ENCODE measurements at regions not wholly inside any gene's neighbourhood (a gene's known extent, or its start where the extent isn't known, plus 50 kb on each side); places are given as distances from the start of the nearest gene placed in this dataset.

GRCh38 chr17:79232957-79233356 lies 158.3 kb downstream of the ENGASE start:
- Histone ChIP-seq H3K27ac (no peak overlapping the region), H3K9ac (no peak overlapping the region), H3K9me2 (ENCODE audit: insufficient read depth) (no peaks in the 10 kb centered on the region), H3K4me3 (no peak overlapping the region), H3K4me2 (ENCODE audit: unreplicated experiment) (no peak overlapping the region), H2AFZ (no peak overlapping the region), H3K4me1 (ENCODE audit: insufficient read depth) (no peaks in the 10 kb centered on the region), H3K36me3 (ENCODE audit: low read depth) (no peaks in the 10 kb centered on the region), H3K27me3 (replicated peaks; ENCODE audit: insufficient read depth) (peaks cover 1% of the 10 kb centered on the region), H3K9me3 (ENCODE audit: low read depth) (no peaks in the 10 kb centered on the region), H3K79me2 (ENCODE audit: insufficient read depth) (no peaks in the 10 kb centered on the region), H3F3A (ENCODE audit: insufficient read depth) (no peaks in the 10 kb centered on the region), H4K20me1 (ENCODE audit: insufficient read depth) (no peaks in the 10 kb centered on the region)
- no peak for DNase-seq
- TF ChIP-seq EZH2 (IDR thresholded peaks at IDR 0.05; ENCODE audit: insufficient read depth, poor library complexity, severe bottlenecking) (no peak), EZH2phosphoT487 (IDR thresholded peaks at IDR 0.05; ENCODE audit: insufficient read depth, low read depth) (no peak)
- 47 to 58% methylated on average over 5 of the region's 5 CpGs for WGBS, 2 experiments (ENCODE audit: low coverage in 1 of 2, low lambda C conversion rate in 2 of 2, missing lambda C conversion rate in 2 of 2)
- in situ Hi-C loops (cut with MboI), result no loop called here

- 36 to 41% methylated on average over 10 of the region's 10 CpGs for WGBS, 2 experiments (ENCODE audit: low coverage in 1 of 2, low lambda C conversion rate in 2 of 2, missing lambda C conversion rate in 2 of 2)
- Histone ChIP-seq H4K20me1 (ENCODE audit: insufficient read depth) (no peaks in the 10 kb centered on the region), H3K36me3 (ENCODE audit: low read depth) (no peaks in the 10 kb centered on the region), H3K4me2 (ENCODE audit: unreplicated experiment) (no peak overlapping the region), H2AFZ (no peak overlapping the region), H3K4me3 (no peak overlapping the region), H3K4me1 (ENCODE audit: insufficient read depth) (no peaks in the 10 kb centered on the region), H3K27ac (no peak overlapping the region), H3K9ac (no peak overlapping the region), H3K27me3 (replicated peaks; ENCODE audit: insufficient read depth) (no peaks in the 10 kb centered on the region; the same call in none of the 2 replicates), H3K9me2 (ENCODE audit: insufficient read depth) (no peaks in the 10 kb centered on the region), H3K79me2 (ENCODE audit: insufficient read depth) (no peaks in the 10 kb centered on the region), H3F3A (ENCODE audit: insufficient read depth) (no peaks in the 10 kb centered on the region), H3K9me3 (ENCODE audit: low read depth) (no peaks in the 10 kb centered on the region)
- TF ChIP-seq EZH2 (IDR thresholded peaks at IDR 0.05; ENCODE audit: insufficient read depth, poor library complexity, severe bottlenecking) (no peak), EZH2phosphoT487 (IDR thresholded peaks at IDR 0.05; ENCODE audit: insufficient read depth, low read depth) (no peak)
- in situ Hi-C loops (cut with MboI), result no loop called here
- DNase-seq, result peak; percentile 16
Observed at GRCh38 chr17:79231766-79232287, 157.2 kb downstream of the ENGASE start.

- 35 to 40% methylated on average over 7 of the region's 7 CpGs for WGBS, 2 experiments (ENCODE audit: low coverage in 1 of 2, low lambda C conversion rate in 2 of 2, missing lambda C conversion rate in 2 of 2)
- in situ Hi-C loops (cut with MboI), result no loop called here
- H3K9me3 ChIP-seq (ENCODE audit: low read depth), result no peaks in the 10 kb centered on the region
- no peaks in the 10 kb centered on the region for H3K4me1 ChIP-seq (ENCODE audit: insufficient read depth)
- no peak overlapping the region for H3K9ac ChIP-seq
- no peaks in the 10 kb centered on the region; the same call in 1 of the 2 replicates for H3K27me3 ChIP-seq (replicated peaks; ENCODE audit: insufficient read depth)
- H3K4me2 ChIP-seq (ENCODE audit: unreplicated experiment), result no peak overlapping the region
- TF ChIP-seq EZH2phosphoT487 (IDR thresholded peaks at IDR 0.05; ENCODE audit: insufficient read depth, low read depth) (no peak), EZH2 (IDR thresholded peaks at IDR 0.05; ENCODE audit: insufficient read depth, poor library complexity, severe bottlenecking) (no peak)
- H3K4me3 ChIP-seq, result no peak overlapping the region
- H3K79me2 ChIP-seq (ENCODE audit: insufficient read depth), result no peaks in the 10 kb centered on the region
- H3K9me2 ChIP-seq (ENCODE audit: insufficient read depth), result no peaks in the 10 kb centered on the region
- H3F3A ChIP-seq (ENCODE audit: insufficient read depth), result no peaks in the 10 kb centered on the region
- H4K20me1 ChIP-seq (ENCODE audit: insufficient read depth), result no peaks in the 10 kb centered on the region
- DNase-seq, result no peak
- no peaks in the 10 kb centered on the region for H3K36me3 ChIP-seq (ENCODE audit: low read depth)
- no peak overlapping the region for H3K27ac ChIP-seq
- H2AFZ ChIP-seq, result no peak overlapping the region
Observed at GRCh38 chr17:79230576-79230975, 156.0 kb downstream of the ENGASE start.

- no peaks in the 10 kb centered on the region for H3K79me2 ChIP-seq (ENCODE audit: insufficient read depth)
- no peaks in the 10 kb centered on the region for H3K9me3 ChIP-seq (ENCODE audit: low read depth)
- WGBS, 2 experiments (ENCODE audit: low coverage in 1 of 2, low lambda C conversion rate in 2 of 2, missing lambda C conversion rate in 2 of 2), result 52 to 69% methylated on average over 2 of the region's 2 CpGs
- TF ChIP-seq EZH2 (IDR thresholded peaks at IDR 0.05; ENCODE audit: insufficient read depth, poor library complexity, severe bottlenecking) (no peak), EZH2phosphoT487 (IDR thresholded peaks at IDR 0.05; ENCODE audit: insufficient read depth, low read depth) (no peak)
- DNase-seq, result no peak
- H3K4me2 ChIP-seq (ENCODE audit: unreplicated experiment), result no peak overlapping the region
- H3K27me3 ChIP-seq (replicated peaks; ENCODE audit: insufficient read depth), result peaks cover 7% of the 10 kb centered on the region
- no peak overlapping the region for H3K4me3 ChIP-seq
- H3K9ac ChIP-seq, result no peak overlapping the region
- no peaks in the 10 kb centered on the region for H3K9me2 ChIP-seq (ENCODE audit: insufficient read depth)
- in situ Hi-C loops (cut with MboI), result no loop called here
- H2AFZ ChIP-seq, result no peak overlapping the region
- H4K20me1 ChIP-seq (ENCODE audit: insufficient read depth), result no peaks in the 10 kb centered on the region
- H3K36me3 ChIP-seq (ENCODE audit: low read depth), result no peaks in the 10 kb centered on the region
- no peaks in the 10 kb centered on the region for H3F3A ChIP-seq (ENCODE audit: insufficient read depth)
- H3K27ac ChIP-seq, result no peak overlapping the region
- H3K4me1 ChIP-seq (ENCODE audit: insufficient read depth), result no peaks in the 10 kb centered on the region
Observed at GRCh38 chr17:79226037-79226436, 151.4 kb downstream of the ENGASE start.

- H3K36me3 ChIP-seq (ENCODE audit: low read depth), result no peaks in the 10 kb centered on the region
- TF ChIP-seq EZH2phosphoT487 (IDR thresholded peaks at IDR 0.05; ENCODE audit: insufficient read depth, low read depth) (no peak), EZH2 (IDR thresholded peaks at IDR 0.05; ENCODE audit: insufficient read depth, poor library complexity, severe bottlenecking) (no peak)
- H3K9me2 ChIP-seq (ENCODE audit: insufficient read depth), result no peaks in the 10 kb centered on the region
- no peak overlapping the region for H3K4me2 ChIP-seq (ENCODE audit: unreplicated experiment)
- H3K27me3 ChIP-seq (replicated peaks; ENCODE audit: insufficient read depth), result peaks cover 18% of the 10 kb centered on the region
- no peaks in the 10 kb centered on the region for H3K9me3 ChIP-seq (ENCODE audit: low read depth)
- DNase-seq, result no peak
- H2AFZ ChIP-seq, result no peak overlapping the region
- no peak overlapping the region for H3K4me3 ChIP-seq
- H3K79me2 ChIP-seq (ENCODE audit: insufficient read depth), result no peaks in the 10 kb centered on the region
- H4K20me1 ChIP-seq (ENCODE audit: insufficient read depth), result no peaks in the 10 kb centered on the region
- WGBS, 2 experiments (ENCODE audit: low coverage in 1 of 2, low lambda C conversion rate in 2 of 2, missing lambda C conversion rate in 2 of 2), result 51% methylated on average over 5 of the region's 5 CpGs
- in situ Hi-C loops (cut with MboI), result no loop called here
- no peak overlapping the region for H3K9ac ChIP-seq
- H3K27ac ChIP-seq, result no peak overlapping the region
- no peaks in the 10 kb centered on the region for H3K4me1 ChIP-seq (ENCODE audit: insufficient read depth)
- no peaks in the 10 kb centered on the region for H3F3A ChIP-seq (ENCODE audit: insufficient read depth)
Observed at GRCh38 chr17:79224903-79225302, 150.3 kb downstream of the ENGASE start.

Data from GM23248 (cell line).